Erythroblast (primary cell): ENCODE measurements at regions not wholly inside any gene's neighbourhood (a gene's known extent, or its start where the extent isn't known, plus 50 kb on each side); places are given as distances from the start of the nearest gene placed in this dataset.

Experiments used
- DNase-seq, 2 experiments: peaks; one replicate each; lab custom pipeline; 2025; lab: John Stamatoyannopoulos, UW
- GATA1 ChIP-seq: IDR thresholded peaks from 2 replicates; pipeline ENCODE4 v1.6.1; 2011; ENCODE audit warnings: low read depth, mild to moderate bottlenecking, control low read depth, low read length, moderate library complexity
- POLR2A ChIP-seq: IDR thresholded peaks from 2 replicates; pipeline ENCODE4 v1.6.1; 2011; ENCODE audit warnings: mild to moderate bottlenecking, low read length

DNA sequence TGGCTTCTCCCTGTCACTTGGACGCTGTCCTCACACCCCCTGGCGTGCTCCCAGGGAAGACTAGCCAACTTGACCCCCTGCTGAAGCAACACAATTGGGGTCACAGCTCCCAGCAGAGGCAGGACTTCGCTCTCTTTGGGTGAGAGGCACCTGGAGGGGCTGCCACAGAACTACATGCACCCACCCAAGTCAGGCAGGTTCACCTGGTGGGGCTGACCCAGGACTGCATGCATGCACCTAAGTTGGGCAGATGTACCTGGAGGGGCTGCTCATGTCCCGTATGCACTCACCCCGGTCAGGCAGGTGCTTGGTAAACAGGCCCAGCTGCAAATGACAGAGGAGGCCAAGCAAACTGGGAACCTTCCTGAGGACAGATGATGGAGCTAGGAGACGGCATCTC lies 154.3 kb upstream of the RPS6KA2 start:
- TF ChIP-seq POLR2A (no peak), GATA1 (no peak)
- no peak for DNase-seq

DNA sequence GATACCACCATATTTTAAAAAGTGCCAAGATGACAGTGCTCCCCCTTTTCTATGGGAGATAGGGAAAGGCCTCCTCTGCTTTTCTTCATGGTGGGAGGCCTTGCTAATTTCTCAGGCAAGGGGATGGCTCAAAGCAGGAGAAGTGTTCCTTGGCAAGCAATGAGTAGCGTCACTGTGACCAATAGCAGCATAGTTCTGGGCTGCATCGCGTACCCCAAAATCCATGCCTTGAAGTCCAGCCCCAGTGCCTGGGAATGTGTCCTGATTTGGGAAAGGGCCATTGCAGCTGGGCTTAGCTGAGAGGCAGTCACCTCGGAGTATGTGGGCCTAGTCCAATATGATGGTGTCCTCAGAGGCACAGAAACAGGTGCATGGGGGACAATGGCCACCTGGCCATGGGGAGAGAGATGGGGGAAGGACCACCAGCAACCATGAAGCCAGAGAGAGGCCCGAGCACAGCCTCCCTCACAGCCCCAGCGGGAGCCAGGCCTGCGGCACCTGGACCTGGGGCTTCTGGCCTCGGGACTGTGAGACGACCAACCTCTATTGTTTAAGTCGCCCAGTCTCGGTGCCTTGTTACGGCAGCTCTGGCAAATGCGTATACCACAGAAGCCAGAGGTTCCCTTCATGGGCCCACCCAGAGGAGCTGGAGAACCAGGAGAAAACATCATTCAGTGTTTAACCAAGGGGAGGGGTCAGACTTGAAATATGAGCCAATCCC lies 153.1 kb upstream of the RPS6KA2 start:
- TF ChIP-seq POLR2A (no peak), GATA1 (no peak)
- DNase-seq: no peak

- no peak for DNase-seq
- TF ChIP-seq GATA1: no peak
- TF ChIP-seq POLR2A: no peak
Observed at GRCh38 chr6:166779381-166779780, 152.3 kb upstream of the RPS6KA2 start.

DNA sequence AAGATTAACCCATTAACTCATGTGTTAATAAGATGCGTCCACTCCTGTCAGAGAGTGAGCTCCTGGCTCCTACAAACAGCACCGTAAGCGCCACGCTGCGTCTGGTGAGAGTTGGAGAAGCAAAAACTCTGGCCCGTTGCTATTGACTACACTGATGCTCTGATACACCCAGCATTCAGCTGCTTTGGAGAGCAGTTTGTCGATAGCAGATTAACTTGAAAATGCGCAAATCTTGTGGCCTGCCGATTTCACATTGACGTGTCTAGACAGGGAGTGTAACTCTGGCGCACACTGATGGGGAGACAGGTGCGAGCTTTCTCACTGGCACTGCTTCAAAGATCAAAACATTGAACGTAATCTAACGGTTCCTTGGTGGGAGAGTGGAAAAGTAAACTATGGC lies 151.7 kb upstream of the RPS6KA2 start:
- DNase-seq: no peak

GRCh38 chr6:166778046-166778445 lies 151.0 kb upstream of the RPS6KA2 start:
- no peak for DNase-seq
- TF ChIP-seq POLR2A (no peak), GATA1 (no peak)

More for the DNA sequence above, 151.7 kb upstream of the RPS6KA2 start:
- TF ChIP-seq GATA1 (no peak), POLR2A (no peak)

GRCh38 chr6:166777096-166777630 lies 150.1 kb upstream of the RPS6KA2 start:
- no peak for DNase-seq
- TF ChIP-seq GATA1 (no peak), POLR2A (no peak)

DNA sequence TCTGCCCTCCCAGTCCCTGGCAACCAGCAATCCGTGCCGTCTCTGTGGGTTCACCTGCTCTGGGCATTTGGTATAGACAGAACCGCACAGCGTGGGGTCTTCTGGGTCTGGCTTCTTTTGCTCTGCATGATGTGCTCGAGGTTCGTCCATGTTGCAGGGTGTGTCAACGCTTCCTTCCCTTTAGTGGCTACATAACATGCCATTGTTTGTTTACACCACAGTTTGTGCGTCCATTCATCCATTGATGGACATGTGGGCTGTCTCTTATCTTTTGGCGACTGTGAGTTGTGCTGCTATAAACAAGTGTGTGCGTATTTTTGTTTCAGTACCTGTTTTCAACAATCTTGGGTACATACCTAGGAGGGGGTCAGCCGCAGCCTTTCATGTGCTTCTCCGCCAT lies 149.5 kb upstream of the RPS6KA2 start:
- TF ChIP-seq POLR2A (no peak), GATA1 (no peak)
- no peak for DNase-seq

DNA sequence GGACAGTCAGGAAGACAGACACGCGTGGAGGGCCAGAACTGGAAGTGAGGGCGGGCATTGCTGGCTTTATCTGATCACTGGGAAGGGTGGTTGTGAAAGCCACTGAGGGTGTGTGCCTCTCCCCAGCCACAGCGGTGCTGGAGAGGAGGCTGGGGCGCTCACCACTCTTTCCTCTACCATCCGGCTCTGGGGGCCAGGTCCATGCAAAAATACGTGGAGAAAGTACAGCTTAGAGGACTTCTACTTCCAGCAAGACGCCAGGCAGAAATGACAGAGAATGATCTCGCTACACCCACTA lies 148.8 kb upstream of the RPS6KA2 start:
- peak; percentile 10 to 35 for DNase-seq
- TF ChIP-seq GATA1: no peak
- no peak for TF ChIP-seq POLR2A

DNA sequence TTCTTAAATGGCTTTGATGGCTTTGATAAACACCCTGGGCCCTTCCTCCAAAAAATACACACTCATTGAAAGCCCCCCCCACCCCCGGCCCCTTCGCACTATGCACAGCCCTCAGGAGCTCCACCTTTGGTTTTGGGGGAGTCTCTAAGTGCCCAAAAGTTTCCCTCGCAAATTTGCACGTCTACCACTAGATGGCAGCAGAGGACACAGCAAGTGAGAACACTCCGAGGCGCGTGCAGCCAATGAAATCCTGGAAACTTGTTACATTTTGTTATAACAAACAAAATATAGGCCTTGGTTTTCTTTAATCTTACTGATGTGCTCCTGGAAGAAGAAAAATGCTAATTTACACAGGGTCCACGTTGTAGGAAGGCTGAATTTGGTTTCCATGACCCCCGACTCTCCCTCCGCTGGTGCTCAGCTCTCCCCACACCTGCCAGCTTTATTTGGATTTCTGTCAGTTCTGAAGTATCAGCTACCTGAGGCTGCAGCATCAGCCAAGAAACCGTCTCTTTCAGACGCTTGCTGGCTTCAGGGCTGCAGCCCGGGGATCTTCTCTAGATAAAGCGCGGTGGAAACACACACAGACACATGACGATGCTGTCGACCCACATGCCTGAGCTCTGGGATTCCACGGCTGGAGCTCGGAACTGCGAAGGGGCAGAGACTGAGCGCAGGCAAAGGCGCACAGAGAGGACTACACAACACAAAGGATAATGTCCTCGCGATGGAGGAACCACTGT lies 148.3 kb upstream of the RPS6KA2 start:
- TF ChIP-seq GATA1: no peak
- no peak for TF ChIP-seq POLR2A

GRCh38 chr6:166774770-166775169 lies 147.7 kb upstream of the RPS6KA2 start:
- no peak for DNase-seq
- TF ChIP-seq POLR2A (no peak), GATA1 (no peak)

More for the DNA sequence above, 148.3 kb upstream of the RPS6KA2 start:
- peak; percentile 78 to 89 for DNase-seq

DNA sequence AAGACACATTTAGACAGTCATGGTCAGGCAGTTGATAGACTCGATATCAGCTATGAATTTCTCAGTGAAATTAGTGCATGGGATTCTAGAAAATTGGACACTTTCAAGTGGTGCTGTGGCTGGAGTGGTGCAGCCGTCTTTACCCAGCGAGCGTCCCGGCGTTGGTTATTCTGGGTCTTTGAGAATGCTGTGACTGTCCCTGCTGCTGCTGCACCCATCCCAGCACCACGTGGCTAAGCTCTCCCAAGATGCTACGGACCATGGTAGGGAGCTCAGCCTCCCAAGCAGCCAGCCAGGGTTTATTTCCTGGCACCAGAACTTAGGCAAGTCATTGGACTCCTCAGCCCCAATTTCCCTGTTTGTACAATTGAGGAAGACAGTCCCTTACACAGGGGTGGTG lies 147.2 kb upstream of the RPS6KA2 start:
- TF ChIP-seq GATA1 (no peak), POLR2A (no peak)
- no peak for DNase-seq

DNA sequence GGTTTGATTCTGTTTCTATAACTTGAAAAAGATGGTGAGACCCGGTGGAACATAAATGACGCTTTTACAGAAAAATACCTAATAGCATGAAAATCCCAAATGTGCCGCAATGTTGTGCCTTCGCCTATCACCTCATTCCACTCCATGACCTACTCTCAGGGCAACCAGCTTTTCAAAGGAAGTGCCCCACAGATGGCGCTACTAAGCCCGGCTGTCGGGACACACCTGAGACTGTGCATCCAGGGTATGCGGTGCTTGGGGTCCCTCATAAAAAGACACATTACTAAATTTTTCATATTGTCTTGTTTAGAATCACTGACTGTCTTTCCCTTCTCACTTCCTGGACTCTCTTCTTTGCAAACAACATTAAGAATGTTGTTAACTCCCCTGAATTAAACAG lies 145.5 kb upstream of the RPS6KA2 start:
- no peak for DNase-seq

GRCh38 chr6:166771701-166772100 lies 144.7 kb upstream of the RPS6KA2 start:
- TF ChIP-seq POLR2A (no peak), GATA1 (no peak)
- no peak for DNase-seq

More for the DNA sequence above, 145.5 kb upstream of the RPS6KA2 start:
- TF ChIP-seq GATA1 (no peak), POLR2A (no peak)
